GM23338 (cell line): ENCODE measurements at regions not wholly inside any gene's neighbourhood (a gene's known extent, or its start where the extent isn't known, plus 50 kb on each side); places are given as distances from the start of the nearest gene placed in this dataset.

Experiments used
- ATAC-seq: fragments of 200-7000 bp; cut with Tn5 transposase; 3 replicates; pipeline ENCODE4 v1.9.1; 2020
- DNase-seq: peaks from one replicate; pipeline ENCODE4 v3.0.0-alpha.2; 2015; ENCODE audit warnings: low spot score
- H2AFZ ChIP-seq: fragments of 200-600 bp; sonication (generic); 2 replicates; pipeline ENCODE4 v1.8.0; 2016; ENCODE audit warnings: antibody characterized with exemption, mild to moderate bottlenecking, moderate library complexity
- H3F3A ChIP-seq: fragments of 200-600 bp; sonication (generic); replicated peaks from 2 replicates; pipeline ENCODE4 v1.8.0; 2017; ENCODE audit warnings: antibody characterized with exemption, mixed run types, low read depth
- H3K27ac ChIP-seq: fragments of 200-600 bp; sonication (generic); 2 replicates; pipeline ENCODE4 v1.6.1; 2016; ENCODE audit warnings: low read depth
- H3K27me3 ChIP-seq: fragments of 200-600 bp; sonication (generic); 2 replicates; pipeline ENCODE4 v1.8.0; 2016; ENCODE audit warnings: mild to moderate bottlenecking, mixed run types, moderate library complexity; ENCODE audit not compliant: insufficient read depth
- H3K36me3 ChIP-seq: fragments of 200-600 bp; sonication (generic); 2 replicates; pipeline ENCODE4 v1.8.0; 2016; ENCODE audit warnings: mild to moderate bottlenecking; ENCODE audit not compliant: insufficient read depth
- H3K4me1 ChIP-seq: fragments of 200-600 bp; sonication (generic); 2 replicates; pipeline ENCODE4 v1.8.0; 2016; ENCODE audit warnings: mild to moderate bottlenecking, moderate library complexity; ENCODE audit not compliant: insufficient read depth
- H3K4me2 ChIP-seq: fragments of 200-600 bp; sonication (generic); 2 replicates; pipeline ENCODE4 v1.7.1; 2017; ENCODE audit warnings: mixed run types
- H3K4me3 ChIP-seq: fragments of 200-600 bp; sonication (generic); 2 replicates; pipeline ENCODE4 v1.6.1; 2016; ENCODE audit warnings: mixed run types
- H3K79me2 ChIP-seq: fragments of 200-600 bp; sonication (generic); replicated peaks from 2 replicates; pipeline ENCODE4 v1.8.0; 2017; ENCODE audit warnings: mild to moderate bottlenecking; ENCODE audit not compliant: insufficient read depth
- H3K9me2 ChIP-seq: fragments of 200-600 bp; sonication (generic); 2 replicates; pipeline ENCODE4 v1.8.0; 2017; ENCODE audit not compliant: insufficient read depth
- H4K20me1 ChIP-seq: fragments of 200-600 bp; sonication (generic); replicated peaks from 2 replicates; pipeline ENCODE4 v1.8.0; 2017; ENCODE audit warnings: mild to moderate bottlenecking; ENCODE audit not compliant: insufficient read depth
- H3K27ac Mint-ChIP-seq: 2 replicates; pipeline ENCODE4 v1.8.0; 2020; ENCODE audit warnings: inconsistent platforms, mild to moderate bottlenecking, moderate library complexity, mixed read lengths
- H3K27me3 Mint-ChIP-seq: 3 replicates; pipeline ENCODE4 v1.8.0; 2022; ENCODE audit warnings: low read depth, mild to moderate bottlenecking, moderate library complexity, mixed read lengths, inconsistent platforms; ENCODE audit not compliant: insufficient read depth, poor library complexity
- H3K36me3 Mint-ChIP-seq: 3 replicates; pipeline ENCODE4 v1.8.0; 2021; ENCODE audit warnings: low read depth, mild to moderate bottlenecking, inconsistent platforms, moderate library complexity, mixed read lengths
- H3K4me1 Mint-ChIP-seq: 3 replicates; pipeline ENCODE4 v1.8.0; 2020; ENCODE audit warnings: mild to moderate bottlenecking, inconsistent platforms, mixed read lengths
- H3K4me3 Mint-ChIP-seq: 3 replicates; pipeline ENCODE4 v1.8.0; 2021; ENCODE audit warnings: moderate library complexity, mild to moderate bottlenecking, inconsistent platforms, mixed read lengths
- H3K9me3 Mint-ChIP-seq: 3 replicates; pipeline ENCODE4 v1.8.0; 2020; ENCODE audit warnings: moderate library complexity, mild to moderate bottlenecking, inconsistent platforms, mixed read lengths
- CREB1 ChIP-seq: fragments of 250-450 bp; sonication (Bioruptor Pico); IDR thresholded peaks from 2 replicates; pipeline ENCODE4 v1.5.0; 2020; ENCODE audit warnings: low read depth, mild to moderate bottlenecking, moderate library complexity
- EZH2 ChIP-seq: fragments of 200-600 bp; sonication (generic); IDR thresholded peaks from one replicate; pipeline ENCODE4 v1.8.0; 2017; ENCODE audit warnings: antibody characterized with exemption, mild to moderate bottlenecking, low read depth; ENCODE audit not compliant: unreplicated experiment
- EZH2phosphoT487 ChIP-seq: fragments of 200-600 bp; sonication (generic); IDR thresholded peaks from one replicate; pipeline ENCODE4 v1.8.1; 2018; ENCODE audit warnings: antibody characterized with exemption; ENCODE audit not compliant: unreplicated experiment
- JUNB ChIP-seq: IDR thresholded peaks from one replicate; pipeline ENCODE4 v1.6.1; 2016; ENCODE audit warnings: antibody characterized with exemption; ENCODE audit not compliant: unreplicated experiment
- NANOG ChIP-seq: IDR thresholded peaks from 2 replicates; pipeline ENCODE4 v1.6.1; 2016; ENCODE audit warnings: antibody characterized with exemption, borderline replicate concordance
- POLR2AphosphoS5 ChIP-seq: IDR thresholded peaks from 2 replicates; pipeline ENCODE4 v1.6.1; 2016; ENCODE audit warnings: antibody characterized with exemption, low read depth
- STAT1 ChIP-seq: IDR thresholded peaks from one replicate; pipeline ENCODE4 v1.6.1; 2016; ENCODE audit warnings: antibody characterized with exemption; ENCODE audit not compliant: unreplicated experiment
- ZNF114 ChIP-seq: fragments of 250-450 bp; sonication (Bioruptor Pico); IDR thresholded peaks from 2 replicates; pipeline ENCODE4 v1.5.0; 2020; ENCODE audit warnings: mild to moderate bottlenecking, moderate library complexity
- ZNF331 ChIP-seq: fragments of 250-450 bp; sonication (Bioruptor Pico); IDR thresholded peaks from 2 replicates; pipeline ENCODE4 v1.5.0; 2020; ENCODE audit warnings: low read depth, mild to moderate bottlenecking, moderate library complexity
- TF ChIP-seq, protein P1 (sequence below): fragments of 250-450 bp; sonication (Bioruptor Pico); IDR thresholded peaks from 2 replicates; pipeline ENCODE4 v1.5.0; 2020; ENCODE audit warnings: mild to moderate bottlenecking, moderate library complexity
- TF ChIP-seq, protein P2 (sequence below): IDR thresholded peaks from 2 replicates; pipeline ENCODE4 v1.6.1; 2016; ENCODE audit warnings: antibody characterized with exemption
- TF ChIP-seq, protein P3 (sequence below): IDR thresholded peaks from one replicate; pipeline ENCODE4 v1.6.1; 2018; ENCODE audit warnings: antibody characterized with exemption; ENCODE audit not compliant: unreplicated experiment
- TF ChIP-seq, protein P4 (sequence below), 2 experiments: fragments of 200-600 bp in 1 of 2; sonication (generic) in 1 of 2; conservative IDR thresholded peaks; 2 replicates each; pipeline versions ENCODE4 v1.5.1 to v1.6.1; 2016 to 2017; ENCODE audit warnings: antibody characterized with exemption in 2 of 2, low read depth in 2 of 2, mild to moderate bottlenecking in 2 of 2, moderate library complexity in 1 of 2

DNA sequence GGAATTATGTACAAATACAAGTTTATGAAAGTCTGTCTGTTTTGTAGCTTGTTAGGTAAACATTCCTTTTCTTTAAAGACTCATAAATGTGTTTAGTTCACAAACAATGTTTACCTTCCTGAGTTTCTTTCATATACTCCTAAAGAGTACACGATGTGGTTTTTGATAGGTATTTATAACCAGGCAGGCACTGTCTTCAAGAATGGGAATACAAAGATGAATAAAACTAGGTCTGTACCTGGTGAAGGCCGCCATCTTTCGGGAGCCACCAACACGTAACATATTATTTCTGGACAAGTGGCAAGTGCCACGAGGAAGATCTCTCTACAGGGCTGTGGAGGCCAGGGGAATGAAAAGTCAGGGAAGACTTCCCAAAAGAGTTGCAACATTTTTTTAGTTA lies 144.6 kb upstream of the RASSF8 start:
- Histone ChIP-seq H3K36me3 (no peaks in the 10 kb centered on the region), H2AFZ (no peak overlapping the region), H3K9me2 (no peaks in the 10 kb centered on the region), H3K79me2 (no peaks in the 10 kb centered on the region), H3K27me3 (no peaks in the 10 kb centered on the region), H3K4me3 (no peak overlapping the region), H4K20me1 (no peaks in the 10 kb centered on the region), H3K4me1 (no peaks in the 10 kb centered on the region), H3F3A (no peaks in the 10 kb centered on the region), H3K4me2 (no peak overlapping the region), H3K27ac (no peak overlapping the region)
- ATAC-seq (no peak), DNase-seq (no peak)
- Mint-ChIP-seq H3K27ac (no peak overlapping the region), H3K4me1 (no peaks in the 10 kb centered on the region), H3K9me3 (no peaks in the 10 kb centered on the region; the same call in 2 of the 3 replicates), H3K27me3 (peaks cover 2% of the 10 kb centered on the region), H3K36me3 (no peaks in the 10 kb centered on the region), H3K4me3 (no peak overlapping the region)
- TF ChIP-seq, protein P1, sequence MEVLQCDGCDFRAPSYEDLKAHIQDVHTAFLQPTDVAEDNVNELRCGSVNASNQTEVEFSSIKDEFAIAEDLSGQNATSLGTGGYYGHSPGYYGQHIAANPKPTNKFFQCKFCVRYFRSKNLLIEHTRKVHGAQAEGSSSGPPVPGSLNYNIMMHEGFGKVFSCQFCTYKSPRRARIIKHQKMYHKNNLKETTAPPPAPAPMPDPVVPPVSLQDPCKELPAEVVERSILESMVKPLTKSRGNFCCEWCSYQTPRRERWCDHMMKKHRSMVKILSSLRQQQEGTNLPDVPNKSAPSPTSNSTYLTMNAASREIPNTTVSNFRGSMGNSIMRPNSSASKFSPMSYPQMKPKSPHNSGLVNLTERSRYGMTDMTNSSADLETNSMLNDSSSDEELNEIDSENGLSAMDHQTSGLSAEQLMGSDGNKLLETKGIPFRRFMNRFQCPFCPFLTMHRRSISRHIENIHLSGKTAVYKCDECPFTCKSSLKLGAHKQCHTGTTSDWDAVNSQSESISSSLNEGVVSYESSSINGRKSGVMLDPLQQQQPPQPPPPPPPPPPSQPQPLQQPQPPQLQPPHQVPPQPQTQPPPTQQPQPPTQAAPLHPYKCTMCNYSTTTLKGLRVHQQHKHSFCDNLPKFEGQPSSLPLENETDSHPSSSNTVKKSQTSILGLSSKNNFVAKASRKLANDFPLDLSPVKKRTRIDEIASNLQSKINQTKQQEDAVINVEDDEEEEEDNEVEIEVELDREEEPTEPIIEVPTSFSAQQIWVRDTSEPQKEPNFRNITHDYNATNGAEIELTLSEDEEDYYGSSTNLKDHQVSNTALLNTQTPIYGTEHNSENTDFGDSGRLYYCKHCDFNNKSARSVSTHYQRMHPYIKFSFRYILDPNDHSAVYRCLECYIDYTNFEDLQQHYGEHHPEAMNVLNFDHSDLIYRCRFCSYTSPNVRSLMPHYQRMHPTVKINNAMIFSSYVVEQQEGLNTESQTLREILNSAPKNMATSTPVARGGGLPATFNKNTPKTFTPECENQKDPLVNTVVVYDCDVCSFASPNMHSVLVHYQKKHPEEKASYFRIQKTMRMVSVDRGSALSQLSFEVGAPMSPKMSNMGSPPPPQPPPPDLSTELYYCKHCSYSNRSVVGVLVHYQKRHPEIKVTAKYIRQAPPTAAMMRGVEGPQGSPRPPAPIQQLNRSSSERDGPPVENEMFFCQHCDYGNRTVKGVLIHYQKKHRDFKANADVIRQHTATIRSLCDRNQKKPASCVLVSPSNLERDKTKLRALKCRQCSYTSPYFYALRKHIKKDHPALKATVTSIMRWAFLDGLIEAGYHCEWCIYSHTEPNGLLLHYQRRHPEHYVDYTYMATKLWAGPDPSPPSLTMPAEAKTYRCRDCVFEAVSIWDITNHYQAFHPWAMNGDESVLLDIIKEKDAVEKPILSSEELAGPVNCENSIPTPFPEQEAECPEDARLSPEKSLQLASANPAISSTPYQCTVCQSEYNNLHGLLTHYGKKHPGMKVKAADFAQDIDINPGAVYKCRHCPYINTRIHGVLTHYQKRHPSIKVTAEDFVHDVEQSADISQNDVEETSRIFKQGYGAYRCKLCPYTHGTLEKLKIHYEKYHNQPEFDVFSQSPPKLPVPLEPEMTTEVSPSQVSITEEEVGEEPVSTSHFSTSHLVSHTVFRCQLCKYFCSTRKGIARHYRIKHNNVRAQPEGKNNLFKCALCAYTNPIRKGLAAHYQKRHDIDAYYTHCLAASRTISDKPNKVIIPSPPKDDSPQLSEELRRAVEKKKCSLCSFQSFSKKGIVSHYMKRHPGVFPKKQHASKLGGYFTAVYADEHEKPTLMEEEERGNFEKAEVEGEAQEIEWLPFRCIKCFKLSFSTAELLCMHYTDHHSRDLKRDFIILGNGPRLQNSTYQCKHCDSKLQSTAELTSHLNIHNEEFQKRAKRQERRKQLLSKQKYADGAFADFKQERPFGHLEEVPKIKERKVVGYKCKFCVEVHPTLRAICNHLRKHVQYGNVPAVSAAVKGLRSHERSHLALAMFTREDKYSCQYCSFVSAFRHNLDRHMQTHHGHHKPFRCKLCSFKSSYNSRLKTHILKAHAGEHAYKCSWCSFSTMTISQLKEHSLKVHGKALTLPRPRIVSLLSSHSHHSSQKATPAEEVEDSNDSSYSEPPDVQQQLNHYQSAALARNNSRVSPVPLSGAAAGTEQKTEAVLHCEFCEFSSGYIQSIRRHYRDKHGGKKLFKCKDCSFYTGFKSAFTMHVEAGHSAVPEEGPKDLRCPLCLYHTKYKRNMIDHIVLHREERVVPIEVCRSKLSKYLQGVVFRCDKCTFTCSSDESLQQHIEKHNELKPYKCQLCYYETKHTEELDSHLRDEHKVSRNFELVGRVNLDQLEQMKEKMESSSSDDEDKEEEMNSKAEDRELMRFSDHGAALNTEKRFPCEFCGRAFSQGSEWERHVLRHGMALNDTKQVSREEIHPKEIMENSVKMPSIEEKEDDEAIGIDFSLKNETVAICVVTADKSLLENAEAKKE (CRISPR knock-in tag), result no peak
- TF ChIP-seq POLR2AphosphoS5 (no peak), EZH2phosphoT487 (no peak), ZNF114 (CRISPR knock-in tag) (no peak), CREB1 (CRISPR knock-in tag) (no peak), STAT1 (no peak), JUNB (no peak), ZNF331 (CRISPR knock-in tag) (no peak), EZH2 (no peak), NANOG (no peak)
- TF ChIP-seq, protein P2, sequence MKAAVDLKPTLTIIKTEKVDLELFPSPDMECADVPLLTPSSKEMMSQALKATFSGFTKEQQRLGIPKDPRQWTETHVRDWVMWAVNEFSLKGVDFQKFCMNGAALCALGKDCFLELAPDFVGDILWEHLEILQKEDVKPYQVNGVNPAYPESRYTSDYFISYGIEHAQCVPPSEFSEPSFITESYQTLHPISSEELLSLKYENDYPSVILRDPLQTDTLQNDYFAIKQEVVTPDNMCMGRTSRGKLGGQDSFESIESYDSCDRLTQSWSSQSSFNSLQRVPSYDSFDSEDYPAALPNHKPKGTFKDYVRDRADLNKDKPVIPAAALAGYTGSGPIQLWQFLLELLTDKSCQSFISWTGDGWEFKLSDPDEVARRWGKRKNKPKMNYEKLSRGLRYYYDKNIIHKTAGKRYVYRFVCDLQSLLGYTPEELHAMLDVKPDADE, result no peak
- TF ChIP-seq, protein P3, sequence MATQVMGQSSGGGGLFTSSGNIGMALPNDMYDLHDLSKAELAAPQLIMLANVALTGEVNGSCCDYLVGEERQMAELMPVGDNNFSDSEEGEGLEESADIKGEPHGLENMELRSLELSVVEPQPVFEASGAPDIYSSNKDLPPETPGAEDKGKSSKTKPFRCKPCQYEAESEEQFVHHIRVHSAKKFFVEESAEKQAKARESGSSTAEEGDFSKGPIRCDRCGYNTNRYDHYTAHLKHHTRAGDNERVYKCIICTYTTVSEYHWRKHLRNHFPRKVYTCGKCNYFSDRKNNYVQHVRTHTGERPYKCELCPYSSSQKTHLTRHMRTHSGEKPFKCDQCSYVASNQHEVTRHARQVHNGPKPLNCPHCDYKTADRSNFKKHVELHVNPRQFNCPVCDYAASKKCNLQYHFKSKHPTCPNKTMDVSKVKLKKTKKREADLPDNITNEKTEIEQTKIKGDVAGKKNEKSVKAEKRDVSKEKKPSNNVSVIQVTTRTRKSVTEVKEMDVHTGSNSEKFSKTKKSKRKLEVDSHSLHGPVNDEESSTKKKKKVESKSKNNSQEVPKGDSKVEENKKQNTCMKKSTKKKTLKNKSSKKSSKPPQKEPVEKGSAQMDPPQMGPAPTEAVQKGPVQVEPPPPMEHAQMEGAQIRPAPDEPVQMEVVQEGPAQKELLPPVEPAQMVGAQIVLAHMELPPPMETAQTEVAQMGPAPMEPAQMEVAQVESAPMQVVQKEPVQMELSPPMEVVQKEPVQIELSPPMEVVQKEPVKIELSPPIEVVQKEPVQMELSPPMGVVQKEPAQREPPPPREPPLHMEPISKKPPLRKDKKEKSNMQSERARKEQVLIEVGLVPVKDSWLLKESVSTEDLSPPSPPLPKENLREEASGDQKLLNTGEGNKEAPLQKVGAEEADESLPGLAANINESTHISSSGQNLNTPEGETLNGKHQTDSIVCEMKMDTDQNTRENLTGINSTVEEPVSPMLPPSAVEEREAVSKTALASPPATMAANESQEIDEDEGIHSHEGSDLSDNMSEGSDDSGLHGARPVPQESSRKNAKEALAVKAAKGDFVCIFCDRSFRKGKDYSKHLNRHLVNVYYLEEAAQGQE, result no peak
- TF ChIP-seq, protein P4, sequence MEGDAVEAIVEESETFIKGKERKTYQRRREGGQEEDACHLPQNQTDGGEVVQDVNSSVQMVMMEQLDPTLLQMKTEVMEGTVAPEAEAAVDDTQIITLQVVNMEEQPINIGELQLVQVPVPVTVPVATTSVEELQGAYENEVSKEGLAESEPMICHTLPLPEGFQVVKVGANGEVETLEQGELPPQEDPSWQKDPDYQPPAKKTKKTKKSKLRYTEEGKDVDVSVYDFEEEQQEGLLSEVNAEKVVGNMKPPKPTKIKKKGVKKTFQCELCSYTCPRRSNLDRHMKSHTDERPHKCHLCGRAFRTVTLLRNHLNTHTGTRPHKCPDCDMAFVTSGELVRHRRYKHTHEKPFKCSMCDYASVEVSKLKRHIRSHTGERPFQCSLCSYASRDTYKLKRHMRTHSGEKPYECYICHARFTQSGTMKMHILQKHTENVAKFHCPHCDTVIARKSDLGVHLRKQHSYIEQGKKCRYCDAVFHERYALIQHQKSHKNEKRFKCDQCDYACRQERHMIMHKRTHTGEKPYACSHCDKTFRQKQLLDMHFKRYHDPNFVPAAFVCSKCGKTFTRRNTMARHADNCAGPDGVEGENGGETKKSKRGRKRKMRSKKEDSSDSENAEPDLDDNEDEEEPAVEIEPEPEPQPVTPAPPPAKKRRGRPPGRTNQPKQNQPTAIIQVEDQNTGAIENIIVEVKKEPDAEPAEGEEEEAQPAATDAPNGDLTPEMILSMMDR (conservative IDR thresholded peaks at IDR 0.05; ENCODE audit: low read depth in 2 of 2), result no peak
